Erythroblast (primary cell): ENCODE measurements at regions not wholly inside any gene's neighbourhood (a gene's known extent, or its start where the extent isn't known, plus 50 kb on each side); places are given as distances from the start of the nearest gene placed in this dataset.

Experiments
- GATA1 ChIP-seq: IDR thresholded peaks from 2 replicates; pipeline ENCODE4 v1.6.1; 2011; ENCODE audit warnings: low read depth, mild to moderate bottlenecking, control low read depth, low read length, moderate library complexity
- POLR2A ChIP-seq: IDR thresholded peaks from 2 replicates; pipeline ENCODE4 v1.6.1; 2011; ENCODE audit warnings: mild to moderate bottlenecking, low read length

DNA sequence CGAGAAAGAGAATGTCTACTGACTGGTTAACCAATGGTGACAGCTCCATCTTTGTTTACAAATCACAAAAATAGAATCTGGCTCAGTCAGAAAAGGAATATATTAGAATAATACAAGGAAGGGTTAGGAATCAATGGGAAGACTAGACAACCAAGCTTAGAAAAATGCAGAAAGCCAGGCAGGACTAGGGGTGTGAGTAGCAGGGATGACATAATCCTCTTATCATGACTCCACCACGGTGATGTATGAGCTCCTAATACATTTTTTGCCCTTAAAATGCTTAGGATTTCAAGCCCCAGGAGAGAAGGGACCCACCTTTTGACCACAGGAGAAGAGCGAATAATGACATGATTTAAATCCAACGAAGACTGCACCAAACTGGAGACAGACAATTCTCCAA is 252.3 kb downstream of the CHD9NB start:
- TF ChIP-seq POLR2A (no peak), GATA1 (no peak)
